ENCODE measurements at regions not wholly inside any gene's neighbourhood (a gene's known extent, or its start where the extent isn't known, plus 50 kb on each side); places are given as distances from the start of the nearest gene placed in this dataset.
"Not testable (repeated sequence)": the region's sequence is repeated elsewhere in the genome, so short reads cannot be mapped to it uniquely, and the experiment has no call there.

DNA sequence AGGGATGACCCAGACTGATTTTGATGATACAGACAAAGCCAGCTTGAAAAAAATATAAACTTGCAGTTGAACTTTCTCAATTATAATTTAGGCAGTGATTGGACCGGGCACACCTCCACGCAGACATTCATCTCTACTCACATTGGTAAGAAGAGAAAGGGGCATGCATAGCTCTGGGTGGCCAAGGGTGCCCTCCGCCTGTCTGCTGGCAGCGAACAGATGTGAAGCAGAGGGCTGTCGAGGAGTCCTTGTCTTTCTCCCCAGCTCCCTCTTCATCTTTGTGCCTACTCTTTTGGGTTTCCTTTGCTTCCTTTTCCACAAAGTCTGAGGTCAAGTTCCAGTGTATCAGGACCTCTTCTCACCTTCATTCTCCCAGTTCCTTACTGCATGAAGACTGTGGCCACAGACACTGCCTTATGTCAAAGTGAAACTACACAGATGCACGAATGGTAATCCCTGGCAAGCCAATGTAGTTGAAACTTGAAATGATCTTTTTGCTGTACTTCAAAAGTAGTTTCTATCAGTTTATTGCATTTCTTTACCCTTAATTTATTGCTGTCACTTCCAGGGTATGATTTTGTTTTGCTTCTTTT lies 343.7 kb upstream of the SOX9 start:
- no peak for DNase-seq (ENCODE audit: low read depth)

DNA sequence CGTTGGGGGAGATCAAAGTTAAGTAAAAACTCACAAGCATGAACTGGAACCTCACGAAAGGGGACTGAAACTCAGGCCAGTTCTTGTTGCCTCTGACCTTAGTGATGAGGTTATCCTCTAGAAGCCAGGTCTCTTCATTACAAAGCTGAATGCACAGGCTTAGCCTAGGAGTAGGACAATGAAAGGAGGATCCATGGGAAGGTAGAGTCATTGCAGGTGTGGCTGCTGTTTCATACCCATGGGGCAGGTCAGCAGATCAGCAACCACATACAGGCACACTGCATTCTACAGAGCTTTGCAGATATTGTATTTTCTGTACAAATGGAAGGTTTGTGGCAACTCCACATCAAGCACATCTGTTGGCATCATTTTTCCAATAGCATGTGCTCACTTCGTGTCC lies 341.3 kb upstream of the SOX9 start:
- DNase-seq (ENCODE audit: low read depth), result no peak

DNA sequence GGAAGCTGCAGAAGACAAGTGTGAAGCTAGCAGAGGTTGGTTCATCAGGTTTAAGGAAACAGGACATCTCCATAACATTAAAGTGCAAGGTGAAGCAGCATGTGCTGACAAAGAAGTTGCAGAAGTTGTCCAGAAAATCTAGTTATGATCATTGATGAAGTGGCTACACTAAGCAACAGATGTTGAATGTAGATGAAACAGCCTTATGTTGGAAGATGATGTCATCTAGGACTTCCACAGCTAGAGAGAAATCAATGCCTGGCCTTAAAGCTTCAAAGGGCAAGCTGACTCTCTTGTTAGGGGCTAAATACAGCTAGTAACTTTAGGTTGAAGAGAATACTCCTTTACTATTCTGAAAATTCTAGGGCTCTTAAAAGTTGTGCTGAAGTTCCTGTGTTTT lies 340.2 kb upstream of the SOX9 start:
- no peak for DNase-seq (ENCODE audit: low read depth)

DNA sequence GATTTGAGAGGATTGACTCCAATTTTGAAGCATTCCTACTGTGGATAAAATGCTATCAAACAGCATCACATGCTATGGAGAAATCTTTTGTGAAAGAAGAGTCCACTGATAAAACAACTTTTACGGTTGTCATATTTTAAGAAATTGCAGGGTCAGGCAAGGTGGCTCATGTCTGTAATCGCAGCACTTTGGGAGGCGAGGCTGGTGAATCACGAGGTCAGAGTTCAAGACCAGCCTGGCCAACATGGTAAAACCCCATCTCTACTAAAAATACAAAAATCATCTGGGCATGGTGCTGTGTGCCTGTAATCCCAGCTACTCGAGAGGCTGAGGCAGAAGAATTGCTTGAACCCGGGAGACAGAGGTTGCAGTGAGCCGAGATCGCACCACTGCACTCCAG lies 338.8 kb upstream of the SOX9 start:
- not testable (repeated sequence) for DNase-seq (ENCODE audit: low read depth)

DNA sequence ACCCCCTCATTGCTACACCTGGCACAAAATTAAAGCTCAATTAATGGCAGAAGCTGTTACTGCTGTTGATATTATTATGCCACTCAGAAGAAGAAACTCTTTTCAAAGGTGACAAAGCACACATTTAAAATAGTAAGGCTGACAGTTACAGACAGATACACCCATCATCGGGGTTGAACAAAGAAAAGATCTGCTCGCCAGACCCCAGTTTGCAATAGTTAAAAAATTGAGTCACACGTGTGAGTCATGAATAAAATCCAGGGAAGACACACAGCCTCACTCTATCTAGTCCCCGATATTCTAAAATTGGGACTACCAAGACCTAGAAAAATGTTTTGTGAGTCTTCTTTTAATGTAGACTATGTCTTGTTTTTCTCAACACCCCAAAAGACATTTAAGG lies 330.0 kb upstream of the SOX9 start:
- peak; percentile 61 for DNase-seq (ENCODE audit: low read depth)

DNA sequence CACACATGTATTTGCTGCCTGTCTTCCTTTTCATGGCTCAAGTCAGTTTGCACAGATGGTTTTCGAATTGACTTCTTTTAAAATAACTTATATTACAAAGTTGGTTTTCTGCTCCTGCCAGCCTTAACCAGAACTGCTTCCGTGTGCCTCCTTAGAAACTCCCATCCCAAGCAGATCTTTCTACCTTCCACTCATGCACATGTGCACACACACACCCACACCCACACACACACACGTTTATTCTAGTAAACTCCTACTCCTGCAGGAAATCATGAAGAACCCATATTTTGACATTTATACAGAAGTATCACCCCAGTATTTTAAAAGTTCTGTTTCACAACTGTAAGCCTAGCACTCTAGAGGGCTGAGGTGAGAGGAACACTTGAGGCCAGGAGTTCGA lies 329.5 kb upstream of the SOX9 start:
- no peak for DNase-seq (ENCODE audit: low read depth)

DNA sequence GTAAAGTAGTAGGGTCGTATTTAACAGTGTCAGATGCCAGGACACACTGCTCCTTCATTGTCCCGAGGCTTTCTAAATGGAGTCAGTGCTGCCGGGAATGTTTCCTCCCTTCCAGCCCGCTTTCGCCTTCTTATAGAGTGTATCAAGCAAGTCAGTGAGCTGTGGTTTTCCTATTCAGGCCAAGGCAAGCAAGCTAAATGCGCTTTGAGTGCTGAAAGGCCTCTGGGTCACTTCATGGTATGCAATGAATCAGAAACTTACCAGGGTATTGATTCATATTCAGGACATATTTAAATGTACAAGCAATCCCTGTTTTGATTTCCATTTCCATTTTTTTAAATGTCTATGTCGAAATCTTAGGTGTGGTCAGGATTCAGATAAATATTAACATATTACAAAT lies 327.9 kb upstream of the SOX9 start:
- peak; percentile 70 for DNase-seq (ENCODE audit: low read depth)

DNA sequence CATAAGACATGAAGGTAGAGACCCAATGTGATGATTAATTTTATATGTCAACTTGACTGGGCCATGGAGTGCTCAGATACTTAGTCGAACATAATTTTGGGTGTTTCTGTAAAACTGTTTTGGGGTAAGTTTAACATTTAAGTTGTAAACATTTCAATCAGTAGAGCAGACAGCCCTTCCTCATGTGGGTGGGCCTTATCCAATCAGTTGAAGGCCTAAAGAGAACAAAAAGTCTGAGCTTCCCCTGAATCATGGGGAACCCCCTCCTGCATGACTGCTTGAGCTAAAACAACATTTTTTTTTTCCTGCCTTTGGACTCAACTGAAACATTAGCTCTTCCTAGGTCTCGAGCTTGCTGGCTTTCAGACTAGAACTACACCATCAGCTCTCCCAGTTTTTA lies 327.3 kb upstream of the SOX9 start:
- no peak for DNase-seq (ENCODE audit: low read depth)

DNA sequence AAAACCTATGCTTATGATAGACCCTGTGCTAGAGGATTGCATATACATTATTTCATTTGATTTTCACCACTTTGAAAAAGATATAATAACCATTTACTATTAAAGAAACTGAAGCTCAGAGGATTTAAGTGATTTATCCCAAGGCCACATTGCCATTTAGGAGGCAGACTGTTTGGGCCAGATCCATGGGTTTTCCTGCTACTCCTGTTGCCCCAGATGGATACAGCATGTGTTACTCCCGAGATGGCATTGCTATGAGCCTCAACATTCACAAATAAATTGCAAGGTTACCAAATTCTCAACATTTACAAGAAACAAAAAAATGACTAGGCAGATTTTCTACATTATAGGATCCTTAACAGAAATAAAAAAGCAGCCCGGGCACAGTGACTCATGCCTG lies 322.1 kb upstream of the SOX9 start:
- DNase-seq (ENCODE audit: low read depth), result no peak

DNA sequence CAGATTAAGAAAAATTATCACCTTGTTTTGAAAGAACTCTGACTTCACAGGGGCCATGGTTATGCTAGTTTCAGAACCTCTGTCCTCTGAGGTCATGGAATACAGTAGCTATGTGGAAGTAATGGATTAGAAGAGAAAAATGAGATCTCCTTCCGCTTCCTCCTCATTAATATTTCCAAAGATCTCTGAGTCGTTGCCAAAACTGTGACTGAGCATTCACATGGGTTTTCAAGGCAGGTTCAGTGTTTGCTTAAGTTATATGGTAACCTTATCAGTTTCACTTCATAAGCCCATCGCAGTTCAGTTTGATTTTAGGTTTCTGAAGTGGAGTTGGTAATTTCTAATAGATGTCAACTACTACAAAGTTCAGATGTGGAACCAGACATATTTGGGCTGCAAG lies 321.2 kb upstream of the SOX9 start:
- no peak for DNase-seq (ENCODE audit: low read depth)

DNA sequence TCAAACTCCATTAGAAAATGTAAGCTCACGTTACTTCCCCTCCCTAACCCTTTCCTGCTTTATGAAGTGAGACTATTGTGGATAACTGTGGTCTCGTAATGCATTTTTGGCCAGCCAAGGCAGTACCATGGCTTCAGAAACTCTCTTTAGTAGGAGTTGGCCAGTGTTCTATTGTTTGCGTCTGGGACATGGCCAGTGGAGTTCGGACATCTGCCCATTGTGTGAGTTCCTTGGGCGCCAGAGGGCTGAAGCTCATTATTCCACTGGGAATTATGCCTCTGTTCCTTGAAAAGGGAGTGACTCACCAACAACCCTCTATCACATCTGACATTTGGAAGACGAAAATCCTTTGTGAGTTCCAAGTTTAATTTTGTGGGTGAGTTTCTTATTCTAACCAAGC lies 319.5 kb upstream of the SOX9 start:
- peak; percentile 95 for DNase-seq (ENCODE audit: low read depth)

DNA sequence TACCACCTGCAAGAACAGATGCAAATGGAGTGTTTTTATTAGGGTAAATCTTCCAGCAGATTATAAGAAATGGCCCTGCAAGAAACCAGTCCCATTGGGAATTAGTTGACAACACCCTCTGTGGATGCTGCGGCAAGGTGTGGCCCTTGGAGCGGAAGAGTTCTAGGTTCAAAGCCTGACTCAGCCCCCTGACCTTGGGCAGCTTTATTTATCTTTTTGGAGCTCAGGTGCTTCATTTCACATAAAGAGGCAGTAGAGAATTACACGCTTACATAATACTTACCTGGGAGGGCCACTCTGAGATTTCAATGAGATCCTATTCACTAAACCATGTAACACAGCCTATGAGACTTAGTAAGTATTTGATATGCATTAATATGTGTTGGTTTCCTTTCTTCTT lies 318.2 kb upstream of the SOX9 start:
- DNase-seq (ENCODE audit: low read depth), result no peak

DNA sequence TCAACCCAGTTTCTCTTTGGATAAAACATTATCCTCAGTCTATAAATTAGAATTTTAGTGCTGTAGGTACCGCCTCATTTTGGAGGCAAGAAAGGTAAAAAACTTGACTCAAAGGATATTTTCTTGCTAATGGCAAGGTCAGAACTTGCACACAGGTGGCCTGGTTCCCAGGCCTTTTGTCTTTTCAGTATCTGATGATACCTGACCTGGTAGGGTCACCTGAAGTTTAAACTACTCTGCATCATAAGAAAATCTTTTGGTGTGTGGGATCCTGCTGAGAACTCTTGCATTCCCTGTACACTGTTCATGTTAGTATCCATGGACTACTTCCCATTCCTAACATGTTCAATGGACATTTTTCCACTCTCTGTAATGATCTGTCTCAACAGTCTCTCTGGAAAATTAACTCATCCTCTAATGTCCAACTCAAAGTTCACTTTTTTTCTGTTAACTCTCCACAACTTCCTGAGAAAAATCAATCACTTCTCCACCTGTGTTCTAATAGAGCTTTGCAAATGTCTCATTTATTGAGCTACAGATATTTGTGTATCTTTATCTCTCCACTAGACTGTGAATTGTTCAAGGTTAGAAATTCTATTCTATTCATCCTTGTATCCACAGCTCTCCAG lies 317.1 kb upstream of the SOX9 start:
- no peak for DNase-seq (ENCODE audit: low read depth)

DNA sequence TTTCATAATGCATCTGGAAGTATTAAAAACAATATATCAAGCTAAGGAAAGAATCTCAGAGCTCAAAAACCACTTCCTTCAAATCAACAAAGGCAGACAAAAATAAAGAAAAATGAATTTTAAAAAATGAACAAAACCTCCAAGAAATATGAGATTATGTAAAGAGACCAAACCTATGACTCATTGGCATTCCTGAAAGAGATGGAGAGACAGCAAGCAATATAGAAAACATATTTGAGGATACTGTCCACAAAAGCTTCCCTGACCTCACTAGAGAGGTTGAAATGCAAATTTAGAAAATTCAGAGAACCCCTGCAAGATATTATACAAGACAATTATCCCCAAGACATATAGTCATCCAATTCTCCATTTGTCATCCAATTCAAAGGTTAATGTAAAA lies 311.3 kb upstream of the SOX9 start:
- DNase-seq (ENCODE audit: low read depth), result no peak

DNA sequence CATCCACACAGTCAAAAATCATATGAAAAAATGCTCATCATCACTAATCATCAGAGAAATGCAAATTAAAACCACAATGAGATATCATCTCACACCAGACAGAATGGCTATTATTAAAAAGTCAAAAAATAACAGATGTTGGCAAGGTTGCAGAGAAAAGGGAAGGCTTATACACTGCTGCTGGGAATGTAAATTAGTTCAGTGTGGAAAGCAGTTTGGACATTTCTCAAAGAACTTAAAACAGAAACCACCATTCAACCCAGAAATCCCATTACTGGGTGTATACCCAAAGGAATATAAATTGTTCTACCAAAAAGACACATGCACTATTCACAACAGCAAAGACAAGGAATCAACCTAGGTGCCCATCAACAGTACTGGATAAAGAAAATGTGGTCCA lies 307.0 kb upstream of the SOX9 start:
- DNase-seq (ENCODE audit: low read depth), result peak; percentile 21

DNA sequence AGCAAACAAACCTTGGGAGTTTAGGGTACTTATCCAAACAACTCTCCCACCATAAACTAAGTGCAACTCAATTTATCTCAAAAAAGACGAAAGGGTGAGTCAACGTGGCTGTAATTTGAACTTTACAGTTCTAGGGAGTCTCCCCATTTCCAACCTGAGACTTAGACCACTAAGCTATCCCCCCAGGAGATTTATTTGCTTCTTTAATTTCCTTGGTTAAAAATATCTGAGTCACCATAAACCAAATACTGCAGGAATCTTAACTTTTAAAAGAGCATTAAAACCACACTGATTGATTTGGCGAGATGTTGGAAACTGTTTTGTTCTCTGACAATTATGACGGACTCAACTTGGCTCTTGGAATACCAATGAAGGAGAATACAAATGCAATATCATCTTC lies 299.3 kb upstream of the SOX9 start:
- DNase-seq (ENCODE audit: low read depth), result peak; percentile 87

DNA sequence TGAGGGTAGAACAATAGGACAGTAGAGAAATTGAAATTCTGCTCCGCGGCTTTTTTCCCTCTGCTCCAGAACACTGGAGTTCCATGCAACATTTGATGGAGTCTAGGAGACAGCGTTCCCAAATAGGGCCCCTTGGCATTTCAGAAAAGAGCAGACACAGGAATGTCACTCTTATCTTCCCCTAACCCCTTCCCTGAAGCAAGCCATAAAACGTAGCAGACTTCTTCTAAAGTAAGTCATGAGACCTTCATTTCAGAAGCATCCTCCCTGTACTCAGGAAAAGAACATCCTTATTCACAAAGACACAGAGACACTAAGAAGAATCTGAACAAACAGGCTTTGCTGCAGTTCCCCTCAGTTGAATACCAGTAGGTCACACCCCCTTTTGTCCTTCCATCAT lies 296.1 kb upstream of the SOX9 start:
- no peak for DNase-seq (ENCODE audit: low read depth)

DNA sequence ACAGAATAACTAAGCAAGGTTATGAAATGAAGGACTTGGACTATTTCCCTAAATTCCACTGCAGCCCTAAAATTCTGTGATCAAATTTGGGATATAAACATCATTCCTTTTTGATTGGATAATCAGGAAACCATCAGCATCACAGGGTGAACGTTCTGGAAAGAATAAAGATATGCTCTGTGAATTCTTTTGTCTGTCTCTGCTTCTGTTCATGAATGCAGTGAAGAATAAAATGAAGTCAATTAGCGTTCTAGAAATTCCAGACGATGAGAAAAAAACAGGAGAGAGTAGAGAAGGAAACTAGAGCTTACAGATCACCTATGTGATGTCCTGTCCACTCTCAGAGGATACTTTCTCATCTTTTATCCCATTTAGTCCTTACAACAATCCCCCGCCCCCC lies 295.1 kb upstream of the SOX9 start:
- DNase-seq (ENCODE audit: low read depth), result no peak

DNA sequence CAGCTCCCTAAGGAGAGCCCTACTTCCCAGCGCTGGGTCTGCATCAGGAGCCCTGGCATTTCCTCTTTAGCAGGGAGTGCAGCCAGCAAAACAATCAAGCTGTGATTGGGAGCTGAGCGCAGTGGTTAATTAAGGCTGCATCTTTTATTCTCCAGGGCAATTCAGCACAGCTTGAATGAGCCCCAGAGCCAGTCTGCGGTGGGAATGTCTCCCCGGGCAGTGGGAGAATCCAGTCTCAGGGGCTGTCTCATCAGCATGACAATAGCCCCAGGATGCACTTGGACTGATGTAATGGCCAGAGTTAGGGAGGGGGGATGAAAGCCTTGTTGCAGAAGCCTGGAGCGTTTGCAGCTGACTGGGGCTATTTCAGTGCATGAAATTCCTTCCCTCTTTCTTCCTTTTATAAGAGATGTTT lies 292.6 kb upstream of the SOX9 start:
- DNase-seq (ENCODE audit: low read depth), result peak; percentile 92

DNA sequence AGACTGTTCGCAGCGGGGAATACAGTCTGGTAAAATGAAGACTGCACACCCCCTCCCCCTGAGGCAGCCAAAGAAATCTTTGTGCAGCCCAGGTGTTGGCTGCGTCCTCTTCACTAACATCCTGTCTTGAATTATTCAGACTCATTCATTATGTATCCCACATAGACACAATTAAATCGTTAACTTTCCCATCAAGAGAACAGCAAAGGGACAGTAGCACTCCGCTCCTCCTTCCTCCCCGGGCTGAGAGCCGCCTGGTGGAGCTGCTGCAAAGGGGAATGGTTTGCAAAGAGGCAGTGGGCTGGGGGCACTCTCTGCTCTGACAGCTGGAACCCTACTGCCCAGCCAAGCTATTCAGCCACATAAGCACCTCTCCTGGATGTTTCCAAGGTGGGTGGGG lies 290.0 kb upstream of the SOX9 start:
- no peak for DNase-seq (ENCODE audit: low read depth)

DNA sequence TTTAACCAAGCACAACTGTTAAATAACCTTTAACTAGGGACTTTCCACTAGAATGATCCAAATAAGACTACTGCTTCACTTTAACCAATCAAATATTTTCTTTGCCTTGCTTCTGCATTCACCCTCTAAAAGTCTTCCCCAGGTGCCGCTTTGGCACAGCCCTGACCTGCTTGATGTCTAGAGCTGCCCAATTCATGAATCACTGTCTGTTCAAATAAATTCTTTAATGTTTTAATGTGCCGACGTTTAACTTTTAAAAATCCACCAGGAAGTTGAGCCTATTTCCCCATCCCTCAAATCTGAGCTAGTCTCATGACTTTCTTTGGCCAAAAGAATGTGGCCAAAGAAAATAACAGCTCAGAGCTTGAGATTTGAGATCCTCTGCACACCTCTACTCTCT lies 277.8 kb upstream of the SOX9 start:
- DNase-seq (ENCODE audit: low read depth), result no peak

DNA sequence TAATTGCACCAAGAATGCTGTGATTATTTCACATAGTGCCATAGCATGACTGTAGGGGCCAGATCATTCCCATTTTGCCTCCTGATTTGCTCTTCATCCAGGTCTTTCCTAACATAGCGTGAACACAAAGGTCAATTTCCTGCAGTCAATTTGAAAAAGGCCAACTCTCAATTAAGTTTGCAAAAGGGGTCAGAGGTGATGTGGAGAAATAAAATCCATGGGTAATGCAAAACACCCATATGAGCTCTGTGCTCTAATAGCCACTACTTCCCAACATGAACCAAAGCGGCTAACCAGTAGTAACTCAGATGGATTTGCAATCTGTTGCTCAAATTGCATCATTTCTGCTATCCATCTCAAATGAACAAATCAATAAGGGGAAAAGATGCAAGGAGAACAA lies 275.5 kb upstream of the SOX9 start:
- no peak for DNase-seq (ENCODE audit: low read depth)

DNA sequence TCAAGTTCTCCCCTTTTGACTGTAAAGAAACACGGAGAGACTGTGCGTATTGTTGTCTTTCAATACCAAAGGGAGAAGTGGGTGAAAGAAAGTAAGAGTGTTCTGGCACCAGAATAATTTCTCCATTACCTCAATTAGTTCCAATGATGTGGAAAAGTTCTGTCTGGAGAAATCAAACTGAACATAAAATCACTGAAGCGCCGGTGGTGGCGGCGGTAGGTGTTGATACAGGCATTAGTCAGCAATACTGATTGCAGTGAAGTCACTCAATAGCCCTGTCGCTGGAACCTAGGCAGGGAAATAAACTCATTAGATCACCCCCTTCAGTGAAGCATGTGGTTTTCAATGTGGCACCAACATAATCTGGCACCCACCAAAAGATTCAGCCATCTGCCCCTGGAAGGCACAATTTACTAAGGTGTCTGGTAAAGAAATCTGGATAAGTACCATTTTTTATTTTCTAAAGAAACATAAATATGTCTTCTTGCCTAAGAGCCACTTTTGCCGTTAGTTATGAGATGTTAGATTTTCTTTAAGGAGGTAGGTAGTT lies 274.2 kb upstream of the SOX9 start:
- DNase-seq (ENCODE audit: low read depth), result no peak

All from RPMI7951 (cell line).